HFF-Myc (cell line): ENCODE measurements at regions not wholly inside any gene's neighbourhood (a gene's known extent, or its start where the extent isn't known, plus 50 kb on each side); places are given as distances from the start of the nearest gene placed in this dataset.

ENCODE experiments used
- DNase-seq: peaks from one replicate; pipeline ENCODE4 v3.0.0-alpha.2; 2011; ENCODE audit warnings: low read depth; ENCODE audit errors: extremely low read depth
- H3K4me3 ChIP-seq: replicated peaks from 2 replicates; pipeline ENCODE4 v1.5.1; 2011; ENCODE audit warnings: low read depth, mild to moderate bottlenecking, control low read depth, low read length
- CTCF ChIP-seq: IDR thresholded peaks from 2 replicates; pipeline ENCODE4 v1.5.1; 2012; ENCODE audit warnings: mild to moderate bottlenecking, low read depth, low read length, control low read depth; ENCODE audit errors: missing control alignments

GRCh38 chr2:66948234-66948633 is 448.9 kb upstream of the ETAA1 start:
- no peak overlapping the region for H3K4me3 ChIP-seq
- DNase-seq = no peak
- TF ChIP-seq CTCF = no peak

GRCh38 chr2:66957198-66957597 is 439.9 kb upstream of the ETAA1 start:
- TF ChIP-seq CTCF = no peak
- no peak for DNase-seq
- H3K4me3 ChIP-seq = no peak overlapping the region

- no peak overlapping the region for H3K4me3 ChIP-seq
- no peak for TF ChIP-seq CTCF
- DNase-seq = no peak
Measured at GRCh38 chr2:66957677-66958076, 439.5 kb upstream of the ETAA1 start.

- H3K4me3 ChIP-seq = no peak overlapping the region
- TF ChIP-seq CTCF = no peak
- DNase-seq = no peak
Measured at GRCh38 chr2:66960161-66960560, 437.0 kb upstream of the ETAA1 start.

- no peak overlapping the region for H3K4me3 ChIP-seq
- no peak for DNase-seq
- TF ChIP-seq CTCF = no peak
Measured at GRCh38 chr2:66962716-66963115, 434.4 kb upstream of the ETAA1 start.

- DNase-seq = no peak
- TF ChIP-seq CTCF = no peak
- H3K4me3 ChIP-seq = no peak overlapping the region
Measured at GRCh38 chr2:66966631-66967030, 430.5 kb upstream of the ETAA1 start.

- DNase-seq = no peak
- H3K4me3 ChIP-seq = no peak overlapping the region
- TF ChIP-seq CTCF = no peak
Measured at GRCh38 chr2:66968946-66969345, 428.2 kb upstream of the ETAA1 start.
